ENCODE measurements at regions not wholly inside any gene's neighbourhood (a gene's known extent, or its start where the extent isn't known, plus 50 kb on each side); places are given as distances from the start of the nearest gene placed in this dataset.

GRCh38 chr5:153883854-153884611, 154.7 kb downstream of the FAM114A2 start:
- TF ChIP-seq, protein P1, sequence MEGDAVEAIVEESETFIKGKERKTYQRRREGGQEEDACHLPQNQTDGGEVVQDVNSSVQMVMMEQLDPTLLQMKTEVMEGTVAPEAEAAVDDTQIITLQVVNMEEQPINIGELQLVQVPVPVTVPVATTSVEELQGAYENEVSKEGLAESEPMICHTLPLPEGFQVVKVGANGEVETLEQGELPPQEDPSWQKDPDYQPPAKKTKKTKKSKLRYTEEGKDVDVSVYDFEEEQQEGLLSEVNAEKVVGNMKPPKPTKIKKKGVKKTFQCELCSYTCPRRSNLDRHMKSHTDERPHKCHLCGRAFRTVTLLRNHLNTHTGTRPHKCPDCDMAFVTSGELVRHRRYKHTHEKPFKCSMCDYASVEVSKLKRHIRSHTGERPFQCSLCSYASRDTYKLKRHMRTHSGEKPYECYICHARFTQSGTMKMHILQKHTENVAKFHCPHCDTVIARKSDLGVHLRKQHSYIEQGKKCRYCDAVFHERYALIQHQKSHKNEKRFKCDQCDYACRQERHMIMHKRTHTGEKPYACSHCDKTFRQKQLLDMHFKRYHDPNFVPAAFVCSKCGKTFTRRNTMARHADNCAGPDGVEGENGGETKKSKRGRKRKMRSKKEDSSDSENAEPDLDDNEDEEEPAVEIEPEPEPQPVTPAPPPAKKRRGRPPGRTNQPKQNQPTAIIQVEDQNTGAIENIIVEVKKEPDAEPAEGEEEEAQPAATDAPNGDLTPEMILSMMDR (IDR thresholded peaks at IDR 0.05; ENCODE audit: insufficient read depth, low read length), result no peak
- DNase-seq (ENCODE audit: low read depth), result peak; percentile 7
- H3K4me3 ChIP-seq (ENCODE audit: low read depth, low read length), result no peak overlapping the region

GRCh38 chr5:153881687-153882086, 157.0 kb downstream of the FAM114A2 start:
- peak; percentile 34 for DNase-seq (ENCODE audit: low read depth)
- H3K4me3 ChIP-seq (ENCODE audit: low read depth, low read length), result no peak overlapping the region
- TF ChIP-seq, protein P1 (IDR thresholded peaks at IDR 0.05; ENCODE audit: insufficient read depth, low read length), result no peak

DNA sequence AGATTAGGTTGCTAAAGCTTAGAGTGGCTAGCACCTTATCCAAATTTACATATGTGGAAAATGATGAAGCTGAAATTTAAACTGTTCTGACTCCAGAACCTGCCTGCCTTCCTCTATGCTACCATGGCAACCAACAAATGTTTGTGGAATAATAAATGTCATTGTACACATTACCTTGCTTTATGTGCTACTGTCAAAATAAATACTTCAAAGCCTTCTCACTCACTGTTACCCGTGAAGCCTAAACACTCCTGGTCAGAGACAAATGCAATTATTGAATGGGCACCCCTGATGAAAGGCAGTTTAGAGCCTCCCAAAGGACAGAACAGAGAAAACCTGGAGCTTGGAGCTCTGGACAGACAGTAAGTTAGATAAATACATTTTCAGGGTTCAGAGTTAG, 158.6 kb downstream of the FAM114A2 start:
- TF ChIP-seq, protein P1 (IDR thresholded peaks at IDR 0.05; ENCODE audit: insufficient read depth, low read length), result no peak
- DNase-seq (ENCODE audit: low read depth), result no peak
- H3K4me3 ChIP-seq (ENCODE audit: low read depth, low read length), result no peak overlapping the region

DNA sequence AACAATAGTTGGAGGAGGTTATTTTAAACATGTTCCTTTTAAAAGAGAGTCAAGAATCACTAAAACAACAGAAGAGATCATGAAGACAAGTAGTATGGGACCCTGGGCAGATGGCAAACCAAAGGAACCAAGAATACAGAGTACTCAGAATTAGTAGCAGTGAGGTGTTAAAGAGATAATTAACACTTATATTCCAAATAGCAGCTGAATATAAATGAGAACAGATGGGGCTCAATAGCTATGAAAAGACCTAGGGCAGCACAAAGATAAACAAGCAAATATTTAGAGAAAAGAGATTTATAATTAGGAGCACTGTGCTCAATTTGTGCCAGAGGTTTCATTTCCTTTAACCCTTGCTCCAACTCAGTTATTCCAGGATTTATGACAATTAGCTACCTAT, 159.1 kb downstream of the FAM114A2 start:
- TF ChIP-seq, protein P1 (IDR thresholded peaks at IDR 0.05; ENCODE audit: insufficient read depth, low read length), result no peak
- no peak for DNase-seq (ENCODE audit: low read depth)
- H3K4me3 ChIP-seq (ENCODE audit: low read depth, low read length), result no peak overlapping the region

GRCh38 chr5:153866176-153866575, 172.5 kb downstream of the FAM114A2 start:
- no peak overlapping the region for H3K4me3 ChIP-seq (ENCODE audit: low read depth, low read length)
- no peak for DNase-seq (ENCODE audit: low read depth)
- TF ChIP-seq, protein P1 (IDR thresholded peaks at IDR 0.05; ENCODE audit: insufficient read depth, low read length), result no peak

DNA sequence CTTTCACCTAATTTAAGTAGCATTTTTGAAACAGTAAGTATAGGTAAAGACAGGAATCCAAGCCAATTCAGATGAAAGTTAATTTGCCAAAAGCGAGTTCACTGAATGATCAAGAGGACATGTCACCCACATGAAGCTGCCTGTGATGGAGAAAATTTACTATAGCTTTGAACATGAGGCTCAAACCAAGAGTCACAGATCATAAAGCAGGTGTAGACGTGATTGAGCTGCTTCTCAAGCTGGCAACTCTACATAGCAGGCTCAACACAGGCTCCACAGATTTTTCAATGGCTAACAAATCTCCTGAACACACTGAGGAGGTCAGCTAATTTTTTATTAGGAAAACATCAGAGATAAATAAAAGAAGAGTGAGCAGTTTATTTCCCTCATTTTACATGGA, 173.7 kb downstream of the FAM114A2 start:
- H3K4me3 ChIP-seq (ENCODE audit: low read depth, low read length), result no peak overlapping the region
- DNase-seq (ENCODE audit: low read depth), result no peak
- TF ChIP-seq, protein P1 (IDR thresholded peaks at IDR 0.05; ENCODE audit: insufficient read depth, low read length), result no peak

DNA sequence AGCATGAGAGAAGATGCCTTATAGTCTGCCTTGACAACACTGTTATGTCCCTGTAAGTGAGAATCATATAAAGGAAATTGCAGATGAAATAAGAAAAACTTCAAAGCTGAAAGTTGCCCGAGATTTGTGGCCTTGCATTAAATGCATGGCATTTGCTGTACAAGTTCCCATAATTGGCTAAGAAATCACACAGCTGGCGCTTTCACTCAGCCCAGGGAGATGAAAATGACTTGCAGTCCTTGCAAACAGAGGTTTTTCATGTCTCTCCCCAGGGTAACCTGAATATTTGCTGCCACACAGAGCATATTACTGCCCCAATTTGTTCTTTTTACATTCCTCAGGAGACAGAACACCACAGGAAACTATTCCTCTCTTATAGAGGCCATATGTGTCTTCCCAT, 174.8 kb downstream of the FAM114A2 start:
- no peak overlapping the region for H3K4me3 ChIP-seq (ENCODE audit: low read depth, low read length)
- DNase-seq (ENCODE audit: low read depth), result no peak
- TF ChIP-seq, protein P1 (IDR thresholded peaks at IDR 0.05; ENCODE audit: insufficient read depth, low read length), result no peak

Measured in fibroblast of the aortic adventitia (primary cell).